GM12892 (cell line): ENCODE measurements at regions not wholly inside any gene's neighbourhood (a gene's known extent, or its start where the extent isn't known, plus 50 kb on each side); places are given as distances from the start of the nearest gene placed in this dataset.

Experiments
- DNase-seq: peaks from one replicate; pipeline ENCODE4 v3.0.0; 2011; ENCODE audit not compliant: insufficient read length
- FAIRE-seq: peaks from 2 replicates; lab custom pipeline; 2011; peaks lifted over from hg19 to GRCh38; lab: Jason Lieb, UNC
- POLR2A ChIP-seq: IDR thresholded peaks from 2 replicates; pipeline ENCODE4 v1.6.1; 2011; ENCODE audit warnings: low read depth, low read length, control low read depth
- POLR2AphosphoS5 ChIP-seq: IDR thresholded peaks from 2 replicates; pipeline ENCODE4 v1.6.1; 2011; ENCODE audit warnings: low read depth, low read length, control low read depth
- TAF1 ChIP-seq: IDR thresholded peaks from 2 replicates; pipeline ENCODE4 v1.6.1; 2011; ENCODE audit warnings: low read depth, mild to moderate bottlenecking, control low read depth, low read length, borderline replicate concordance

GRCh38 chr16:72270531-72270930 lies 98.6 kb upstream of the PMFBP1 start:
- no peak for TF ChIP-seq TAF1
- TF ChIP-seq POLR2AphosphoS5 = no peak
- TF ChIP-seq POLR2A = no peak
- no peak for DNase-seq
- no peak for FAIRE-seq

- FAIRE-seq = no peak
- no peak for TF ChIP-seq POLR2A
- no peak for TF ChIP-seq POLR2AphosphoS5
- TF ChIP-seq TAF1 = no peak
- DNase-seq = no peak
Observed at GRCh38 chr16:72266836-72267235, 94.9 kb upstream of the PMFBP1 start.

GRCh38 chr16:72264771-72265170 lies 92.8 kb upstream of the PMFBP1 start:
- TF ChIP-seq POLR2AphosphoS5 (no peak), TAF1 (no peak), POLR2A (no peak)
- DNase-seq (no peak), FAIRE-seq (no peak)

- TF ChIP-seq POLR2AphosphoS5 (no peak), TAF1 (no peak), POLR2A (no peak)
- FAIRE-seq (no peak), DNase-seq (no peak)
Observed at GRCh38 chr16:72262711-72263110, 90.8 kb upstream of the PMFBP1 start.

GRCh38 chr16:72261127-72261526 lies 89.2 kb upstream of the PMFBP1 start:
- DNase-seq = no peak
- FAIRE-seq = no peak
- TF ChIP-seq POLR2A = no peak
- TF ChIP-seq TAF1 = no peak
- no peak for TF ChIP-seq POLR2AphosphoS5

GRCh38 chr16:72256398-72257066 lies 84.6 kb upstream of the PMFBP1 start:
- FAIRE-seq = no peak
- TF ChIP-seq TAF1 (no peak), POLR2AphosphoS5 (no peak), POLR2A (no peak)
- no peak for DNase-seq

GRCh38 chr16:72255786-72256185 lies 83.8 kb upstream of the PMFBP1 start:
- DNase-seq (no peak), FAIRE-seq (no peak)
- TF ChIP-seq TAF1 = no peak

GRCh38 chr16:72247821-72248253 lies 75.9 kb upstream of the PMFBP1 start:
- FAIRE-seq (no peak), DNase-seq (no peak)
- TF ChIP-seq POLR2AphosphoS5 (no peak), TAF1 (no peak), POLR2A (no peak)

GRCh38 chr16:72246423-72246822 lies 74.5 kb upstream of the PMFBP1 start:
- TF ChIP-seq POLR2AphosphoS5 (no peak), POLR2A (no peak), TAF1 (no peak)
- no peak for DNase-seq
- no peak for FAIRE-seq

GRCh38 chr16:72244853-72245252 lies 72.9 kb upstream of the PMFBP1 start:
- TF ChIP-seq POLR2A = no peak
- TF ChIP-seq TAF1 = no peak
- TF ChIP-seq POLR2AphosphoS5 = no peak
- DNase-seq (no peak), FAIRE-seq (no peak)

- no peak for FAIRE-seq
- TF ChIP-seq POLR2A (no peak), POLR2AphosphoS5 (no peak), TAF1 (no peak)
- DNase-seq = no peak
Observed at GRCh38 chr16:72243621-72244020, 71.7 kb upstream of the PMFBP1 start.

- no peak for FAIRE-seq
- TF ChIP-seq POLR2A = no peak
- TF ChIP-seq TAF1 = no peak
- no peak for TF ChIP-seq POLR2AphosphoS5
- no peak for DNase-seq
Observed at GRCh38 chr16:72242757-72243156, 70.8 kb upstream of the PMFBP1 start.
